K562 (cell line): ENCODE measurements at regions not wholly inside any gene's neighbourhood (a gene's known extent, or its start where the extent isn't known, plus 50 kb on each side); places are given as distances from the start of the nearest gene placed in this dataset.
"Not testable (repeated sequence)": the region's sequence is repeated elsewhere in the genome, so short reads cannot be mapped to it uniquely, and the experiment has no call there.

ENCODE experiments used
- ATAC-seq: fragments of 200-7000 bp; cut with Tn5 transposase; 3 replicates; pipeline ENCODE4 v1.9.1; 2020; ENCODE audit warnings: moderate library complexity
- BruUV-seq: library from RNA; stranded (reverse); fragments of 400-500 nt; replicated peaks from 2 replicates; lab custom pipeline; 2021; lab: Mats Ljungman, UMichigan
- CTCF ChIA-PET: fragments of 300-600 bp; formaldehyde crosslinking; extraction: SDS; loops from one replicate; lab custom pipeline; 2021; ENCODE audit warnings: low intra/inter-chr PET ratio; lab: Yijun Ruan, JAX
- POLR2A ChIA-PET: fragments of 300-600, 350-650 bp; sonication (Branson Sonifier 250); formaldehyde crosslinking; extraction: SDS; loops from one replicate; lab custom pipeline; 2021; ENCODE audit warnings: antibody characterized with exemption, inconsistent platforms; lab: Yijun Ruan, JAX
- DNase-seq, 4 experiments: peaks; one replicate each; pipeline versions ENCODE4 v3.0.0 to v3.0.0-alpha.2; 2011 to 2018; ENCODE audit warnings: low spot score in 3 of 4, mixed read lengths in 3 of 4; ENCODE audit errors: extremely low read depth in 1 of 4
- FAIRE-seq: peaks from 2 replicates; lab custom pipeline; 2011; peaks lifted over from hg19 to GRCh38; lab: Jason Lieb, UNC
- H2AFZ ChIP-seq: 2 replicates; pipeline ENCODE4 v1.6.0; 2011; ENCODE audit warnings: low read depth, low read length, control low read depth, inconsistent platforms
- H3K27ac ChIP-seq: fragments of 200-600 bp; 3 replicates; pipeline ENCODE4 v1.8.0; 2011; ENCODE audit warnings: low read depth, mild to moderate bottlenecking, control low read depth, inconsistent platforms, low read length, moderate library complexity, mixed read lengths; ENCODE audit errors: extremely low read depth
- H3K27me3 ChIP-seq, 2 experiments: fragments of 300-600 bp in 1 of 2; 2 replicates in 1 of 2; 3 replicates in 1 of 2; pipeline versions ENCODE4 v1.6.0 to v1.8.0; 2011; ENCODE audit warnings: inconsistent platforms in 2 of 2, low read length in 2 of 2, mild to moderate bottlenecking in 1 of 2, mixed read lengths in 1 of 2, moderate library complexity in 1 of 2; ENCODE audit not compliant: control insufficient read depth in 2 of 2, insufficient read depth in 2 of 2
- H3K36me3 ChIP-seq: fragments of 300-600 bp; 3 replicates; pipeline ENCODE4 v1.8.0; 2011; ENCODE audit warnings: mild to moderate bottlenecking, low read length, inconsistent platforms; ENCODE audit not compliant: control insufficient read depth, insufficient read depth
- H3K4me1 ChIP-seq, 2 experiments: fragments of 200-600 bp in 1 of 2; replicated peaks in 1 of 2; 2 replicates in 1 of 2; 3 replicates in 1 of 2; pipeline versions ENCODE4 v1.5.1 to v1.8.0; 2011; ENCODE audit warnings: inconsistent platforms in 2 of 2, low read length in 2 of 2, mild to moderate bottlenecking in 1 of 2, mixed read lengths in 1 of 2, moderate library complexity in 1 of 2; ENCODE audit not compliant: control insufficient read depth in 2 of 2, insufficient read depth in 2 of 2
- H3K4me2 ChIP-seq: 2 replicates; pipeline ENCODE4 v1.6.1; 2011; ENCODE audit warnings: low read length, control low read depth, inconsistent platforms, mixed read lengths; ENCODE audit not compliant: insufficient read depth
- H3K4me3 ChIP-seq: fragments of 200-600 bp; sonication (generic), shearing (Covaris generic); 2 replicates; pipeline ENCODE4 v1.5.1; 2016; ENCODE audit warnings: control low read depth, inconsistent platforms
- H3K79me2 ChIP-seq: fragments of 200-600 bp; 3 replicates; pipeline ENCODE4 v1.8.0; 2011; ENCODE audit warnings: low read length, inconsistent platforms; ENCODE audit not compliant: control insufficient read depth, insufficient read depth
- H3K9ac ChIP-seq, 2 experiments: 2 replicates each; pipeline versions ENCODE4 v1.6.0 to v1.6.1; 2011; ENCODE audit warnings: low read depth in 2 of 2, low read length in 2 of 2, control low read depth in 1 of 2, inconsistent platforms in 1 of 2, mild to moderate bottlenecking in 1 of 2, mixed read lengths in 1 of 2; ENCODE audit not compliant: insufficient read depth in 1 of 2
- H3K9me1 ChIP-seq: one replicate; pipeline ENCODE4 v1.6.0; 2011; ENCODE audit warnings: inconsistent platforms, mild to moderate bottlenecking, low read length, moderate library complexity; ENCODE audit not compliant: control insufficient read depth, insufficient read depth
- H3K9me3 ChIP-seq: replicated peaks from 2 replicates; pipeline ENCODE4 v1.5.1; 2011; ENCODE audit warnings: low read depth, low read length, inconsistent platforms; ENCODE audit not compliant: control insufficient read depth, insufficient read depth
- H4K20me1 ChIP-seq: replicated peaks from 2 replicates; pipeline ENCODE4 v1.6.1; 2011; ENCODE audit warnings: low read length, inconsistent platforms, mixed read lengths; ENCODE audit not compliant: control insufficient read depth, insufficient read depth
- NEUROD1 ChIP-seq: fragments of 150-350 bp; IDR thresholded peaks from 2 replicates; pipeline ENCODE4 v1.6.1; 2014; ENCODE audit warnings: borderline replicate concordance, low read length, low read depth; ENCODE audit not compliant: partially characterized antibody
- RBM14 ChIP-seq: fragments of 200-400 bp; formaldehyde crosslinking; IDR thresholded peaks from 2 replicates; pipeline ENCODE4 v1.6.1; 2018; ENCODE audit warnings: low read depth, mild to moderate bottlenecking, low read length, moderate library complexity, borderline replicate concordance; ENCODE audit not compliant: insufficient read depth
- SAFB2 ChIP-seq: fragments of 200-400 bp; formaldehyde crosslinking; IDR thresholded peaks from 2 replicates; pipeline ENCODE4 v1.6.1; 2018; ENCODE audit warnings: borderline replicate concordance, low read length, low read depth, moderate library complexity; ENCODE audit not compliant: severe bottlenecking
- ZNF699 ChIP-seq: fragments of 250-450 bp; sonication (Bioruptor Pico); IDR thresholded peaks from 2 replicates; pipeline ENCODE4 v1.8.0; 2021; ENCODE audit warnings: mild to moderate bottlenecking, moderate library complexity; ENCODE audit not compliant: insufficient replicate concordance
- WGBS: fragments of 100-300 bp; shearing (Covaris generic); methylation state at CpG from one replicate; pipeline ENCODE4 v1.1.6; 2016; ENCODE audit warnings: low coverage, mixed read lengths; ENCODE audit not compliant: insufficient coverage; ENCODE audit errors: missing lambda C conversion rate; 5-methylcytosine and 5-hydroxymethylcytosine counted together
- in situ Hi-C: fragments of 300-500 bp; cut with MboI; formaldehyde crosslinking; loops from 4 replicates; pipeline ENCODE4 v1.15.0; 2018; ENCODE audit warnings: inconsistent platforms, mixed read lengths
- intact Hi-C: fragments of 100-400 bp; cut with micrococcal nuclease; formaldehyde crosslinking; loops from 2 replicates; pipeline ENCODE4 v1.14.2; 2022
- TF ChIP-seq, protein P1 (sequence below): fragments of 250-450 bp; sonication (Bioruptor Pico); IDR thresholded peaks from 2 replicates; pipeline ENCODE4 v1.5.0; 2021

DNA sequence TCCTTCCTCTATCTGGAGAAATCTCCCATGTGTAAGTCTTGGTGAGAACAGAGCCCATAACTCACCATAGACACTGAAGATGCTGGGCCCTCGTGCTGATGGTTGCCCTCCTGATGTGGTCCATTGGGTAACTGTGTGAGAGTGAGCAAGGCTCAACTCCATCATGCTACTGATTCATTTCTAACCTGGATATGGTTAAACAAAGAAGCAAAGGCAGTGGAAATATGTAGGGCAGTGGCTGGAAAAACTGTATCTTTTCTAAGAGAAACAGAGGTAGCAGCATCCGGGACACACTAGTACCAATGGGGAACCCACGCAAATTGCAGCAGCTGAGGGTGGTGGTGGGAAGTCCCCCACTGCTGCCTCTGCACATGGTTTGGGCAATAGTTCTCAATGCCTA is 221.7 kb downstream of the KLF6 start (continued):
- TF ChIP-seq, protein P1, sequence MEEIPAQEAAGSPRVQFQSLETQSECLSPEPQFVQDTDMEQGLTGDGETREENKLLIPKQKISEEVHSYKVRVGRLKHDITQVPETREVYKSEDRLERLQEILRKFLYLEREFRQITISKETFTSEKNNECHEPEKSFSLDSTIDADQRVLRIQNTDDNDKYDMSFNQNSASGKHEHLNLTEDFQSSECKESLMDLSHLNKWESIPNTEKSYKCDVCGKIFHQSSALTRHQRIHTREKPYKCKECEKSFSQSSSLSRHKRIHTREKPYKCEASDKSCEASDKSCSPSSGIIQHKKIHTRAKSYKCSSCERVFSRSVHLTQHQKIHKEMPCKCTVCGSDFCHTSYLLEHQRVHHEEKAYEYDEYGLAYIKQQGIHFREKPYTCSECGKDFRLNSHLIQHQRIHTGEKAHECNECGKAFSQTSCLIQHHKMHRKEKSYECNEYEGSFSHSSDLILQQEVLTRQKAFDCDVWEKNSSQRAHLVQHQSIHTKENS (CRISPR knock-in tag), result no peak
- TF ChIP-seq SAFB2 (no peak), RBM14 (no peak), ZNF699 (CRISPR knock-in tag) (no peak), NEUROD1 (no peak)

DNA sequence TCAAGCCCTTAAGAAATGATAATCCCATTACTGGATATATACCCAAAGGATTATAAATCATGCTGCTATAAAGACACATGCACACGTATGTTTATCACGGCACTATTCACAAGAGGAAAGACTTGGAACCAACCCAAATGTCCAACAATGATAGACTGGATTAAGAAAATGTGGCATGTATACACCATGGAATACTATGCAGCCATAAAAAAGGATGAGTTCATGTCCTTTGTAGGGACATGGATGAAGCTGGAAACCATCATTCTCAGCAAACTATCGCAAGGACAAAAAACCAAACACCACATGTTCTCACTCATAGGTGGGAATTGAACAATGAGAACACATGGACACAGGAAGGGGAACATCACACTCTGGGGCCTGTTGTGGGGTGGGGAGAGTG is 224.4 kb downstream of the KLF6 start:
- H3K4me3 ChIP-seq, H3K27me3 ChIP-seq, FAIRE-seq, H3K36me3 ChIP-seq, H4K20me1 ChIP-seq, POLR2A ChIA-PET, BruUV-seq, H3K4me1 ChIP-seq, H3K79me2 ChIP-seq, H3K27ac ChIP-seq, H3K9me1 ChIP-seq, H2AFZ ChIP-seq, H3K9me3 ChIP-seq, intact Hi-C loops, H3K9ac ChIP-seq, H3K4me2 ChIP-seq, ATAC-seq, DNase-seq, CTCF ChIA-PET, in situ Hi-C loops: not testable (repeated sequence)
- WGBS, result 0% methylated on average over 2 of the region's 3 CpGs
